WTC11 (cell line): ENCODE measurements at regions not wholly inside any gene's neighbourhood (a gene's known extent, or its start where the extent isn't known, plus 50 kb on each side); places are given as distances from the start of the nearest gene placed in this dataset.

Experiments used
- E2F1 ChIP-seq: sonication (generic); formaldehyde crosslinking; IDR thresholded peaks from 2 replicates; pipeline ENCODE4 v1.8.0; 2022; ENCODE audit warnings: mild to moderate bottlenecking, missing genetic modification reagents
- TF ChIP-seq, protein P1 (sequence below): fragments of 200-600 bp; IDR thresholded peaks from 2 replicates; pipeline ENCODE4 v1.8.0; 2022; ENCODE audit warnings: antibody characterized with exemption

DNA sequence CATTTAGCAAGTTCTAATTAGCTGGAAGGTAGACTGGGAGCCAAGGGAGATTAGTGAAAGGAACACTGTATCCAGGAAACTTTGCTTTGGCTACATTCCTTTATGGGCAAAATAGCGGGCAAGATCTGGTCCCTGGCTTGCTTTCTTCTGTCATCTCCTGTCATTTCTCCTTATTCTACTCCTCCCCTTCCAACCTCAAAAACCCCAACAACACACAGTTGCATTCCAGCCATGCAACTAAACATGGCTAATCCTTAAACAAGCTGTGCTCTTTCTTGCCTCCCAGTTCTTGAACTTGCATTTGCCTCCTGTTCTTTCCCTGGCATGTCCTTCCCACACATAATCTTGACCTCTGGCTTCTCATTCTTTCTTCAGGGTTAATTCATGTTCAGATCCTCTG lies 59.5 kb upstream of the CDCA7L start:
- TF ChIP-seq, protein P1, sequence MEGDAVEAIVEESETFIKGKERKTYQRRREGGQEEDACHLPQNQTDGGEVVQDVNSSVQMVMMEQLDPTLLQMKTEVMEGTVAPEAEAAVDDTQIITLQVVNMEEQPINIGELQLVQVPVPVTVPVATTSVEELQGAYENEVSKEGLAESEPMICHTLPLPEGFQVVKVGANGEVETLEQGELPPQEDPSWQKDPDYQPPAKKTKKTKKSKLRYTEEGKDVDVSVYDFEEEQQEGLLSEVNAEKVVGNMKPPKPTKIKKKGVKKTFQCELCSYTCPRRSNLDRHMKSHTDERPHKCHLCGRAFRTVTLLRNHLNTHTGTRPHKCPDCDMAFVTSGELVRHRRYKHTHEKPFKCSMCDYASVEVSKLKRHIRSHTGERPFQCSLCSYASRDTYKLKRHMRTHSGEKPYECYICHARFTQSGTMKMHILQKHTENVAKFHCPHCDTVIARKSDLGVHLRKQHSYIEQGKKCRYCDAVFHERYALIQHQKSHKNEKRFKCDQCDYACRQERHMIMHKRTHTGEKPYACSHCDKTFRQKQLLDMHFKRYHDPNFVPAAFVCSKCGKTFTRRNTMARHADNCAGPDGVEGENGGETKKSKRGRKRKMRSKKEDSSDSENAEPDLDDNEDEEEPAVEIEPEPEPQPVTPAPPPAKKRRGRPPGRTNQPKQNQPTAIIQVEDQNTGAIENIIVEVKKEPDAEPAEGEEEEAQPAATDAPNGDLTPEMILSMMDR, result no peak
- TF ChIP-seq E2F1 (CRISPR knock-in tag), result no peak
